Sigmoid colon (tissue), 4 donors: ENCODE measurements at regions not wholly inside any gene's neighbourhood (a gene's known extent, or its start where the extent isn't known, plus 50 kb on each side); places are given as distances from the start of the nearest gene placed in this dataset.

ENCODE experiments used
- EP300 ChIP-seq, 4 donors: sonication (generic); formaldehyde crosslinking; IDR thresholded peaks; one replicate each; pipeline ENCODE4 v1.6.1; 2017; ENCODE audit warnings: antibody characterized with exemption in 4 of 4
- POLR2A ChIP-seq, 2 donors: fragments of 450-650 bp; IDR thresholded peaks; one replicate each; pipeline ENCODE4 v1.6.1; 2016; ENCODE audit warnings: antibody characterized with exemption in 2 of 2, mild to moderate bottlenecking in 2 of 2, moderate library complexity in 2 of 2
- POLR2AphosphoS5 ChIP-seq, 4 donors: sonication (generic); formaldehyde crosslinking; IDR thresholded peaks; one replicate each; pipeline ENCODE4 v1.6.1; 2017; ENCODE audit warnings: antibody characterized with exemption in 4 of 4
- TF ChIP-seq, protein P1 (sequence below), 4 experiments: fragments of 450-650 bp in 3 of 4; fragments of 200-600 bp in 1 of 4; IDR thresholded peaks; one replicate each; pipeline ENCODE4 v1.5.1; 2016 to 2019; ENCODE audit warnings: antibody characterized with exemption in 4 of 4, mild to moderate bottlenecking in 3 of 4, moderate library complexity in 2 of 4

GRCh38 chr4:180967936-180968335 lies 1275.3 kb upstream of the TENM3 start:
- TF ChIP-seq, protein P1, sequence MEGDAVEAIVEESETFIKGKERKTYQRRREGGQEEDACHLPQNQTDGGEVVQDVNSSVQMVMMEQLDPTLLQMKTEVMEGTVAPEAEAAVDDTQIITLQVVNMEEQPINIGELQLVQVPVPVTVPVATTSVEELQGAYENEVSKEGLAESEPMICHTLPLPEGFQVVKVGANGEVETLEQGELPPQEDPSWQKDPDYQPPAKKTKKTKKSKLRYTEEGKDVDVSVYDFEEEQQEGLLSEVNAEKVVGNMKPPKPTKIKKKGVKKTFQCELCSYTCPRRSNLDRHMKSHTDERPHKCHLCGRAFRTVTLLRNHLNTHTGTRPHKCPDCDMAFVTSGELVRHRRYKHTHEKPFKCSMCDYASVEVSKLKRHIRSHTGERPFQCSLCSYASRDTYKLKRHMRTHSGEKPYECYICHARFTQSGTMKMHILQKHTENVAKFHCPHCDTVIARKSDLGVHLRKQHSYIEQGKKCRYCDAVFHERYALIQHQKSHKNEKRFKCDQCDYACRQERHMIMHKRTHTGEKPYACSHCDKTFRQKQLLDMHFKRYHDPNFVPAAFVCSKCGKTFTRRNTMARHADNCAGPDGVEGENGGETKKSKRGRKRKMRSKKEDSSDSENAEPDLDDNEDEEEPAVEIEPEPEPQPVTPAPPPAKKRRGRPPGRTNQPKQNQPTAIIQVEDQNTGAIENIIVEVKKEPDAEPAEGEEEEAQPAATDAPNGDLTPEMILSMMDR (IDR thresholded peaks at IDR 0.05): no peak
- TF ChIP-seq POLR2A (IDR thresholded peaks at IDR 0.05): no peak
- no peak for TF ChIP-seq EP300 (IDR thresholded peaks at IDR 0.05)
- no peak for TF ChIP-seq POLR2AphosphoS5 (IDR thresholded peaks at IDR 0.05)
